GM21515 (cell line): ENCODE measurements at regions not wholly inside any gene's neighbourhood (a gene's known extent, or its start where the extent isn't known, plus 50 kb on each side); places are given as distances from the start of the nearest gene placed in this dataset.

Experiments
- ATAC-seq: cut with Tn5 transposase; IDR thresholded peaks from one replicate; pipeline ENCODE4 v1.9.1; 2021; ENCODE audit not compliant: unreplicated experiment

- ATAC-seq = no peak
These were observed 108.9 kb upstream of the PROK2 start for GRCh38 chr3:71893702-71894479.

DNA sequence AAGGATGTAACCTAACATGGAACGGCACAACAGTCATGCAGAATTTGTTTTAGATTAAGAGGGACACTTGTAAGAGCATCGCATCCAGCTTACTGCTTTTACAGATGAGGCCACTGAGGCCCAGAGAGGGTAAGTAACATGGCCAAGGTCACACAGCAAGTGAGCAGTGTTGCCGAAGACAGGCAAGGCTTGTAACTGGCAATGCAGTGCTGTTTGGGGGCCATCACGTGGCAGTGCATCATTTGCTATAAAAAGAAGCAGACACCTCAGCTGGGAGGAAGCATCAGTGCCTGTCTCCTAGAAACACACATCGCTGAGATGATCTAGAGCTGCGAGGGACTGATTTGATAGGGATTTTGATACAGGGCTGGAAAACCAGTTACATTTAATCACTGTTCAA, 108.2 kb upstream of the PROK2 start:
- ATAC-seq = no peak

DNA sequence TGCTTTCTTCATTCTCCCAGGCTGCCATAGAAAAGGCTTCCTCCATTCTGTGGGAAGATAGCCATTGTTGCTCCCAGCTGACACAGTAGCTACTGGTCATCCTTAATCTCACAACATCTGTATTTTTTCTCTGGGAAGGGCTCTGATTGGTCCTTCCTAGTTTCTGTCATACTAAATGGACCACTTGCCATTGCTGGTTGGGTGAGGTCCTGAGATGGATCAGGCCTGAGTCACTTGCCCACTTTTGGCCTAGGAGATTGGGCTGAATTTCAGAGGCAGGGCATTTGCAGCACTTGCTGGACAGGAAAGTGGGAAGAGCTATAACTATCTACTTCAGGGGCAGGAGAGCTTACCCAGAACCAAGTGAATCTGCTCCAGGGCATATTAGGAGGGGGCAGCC, 106.5 kb upstream of the PROK2 start:
- ATAC-seq = no peak

DNA sequence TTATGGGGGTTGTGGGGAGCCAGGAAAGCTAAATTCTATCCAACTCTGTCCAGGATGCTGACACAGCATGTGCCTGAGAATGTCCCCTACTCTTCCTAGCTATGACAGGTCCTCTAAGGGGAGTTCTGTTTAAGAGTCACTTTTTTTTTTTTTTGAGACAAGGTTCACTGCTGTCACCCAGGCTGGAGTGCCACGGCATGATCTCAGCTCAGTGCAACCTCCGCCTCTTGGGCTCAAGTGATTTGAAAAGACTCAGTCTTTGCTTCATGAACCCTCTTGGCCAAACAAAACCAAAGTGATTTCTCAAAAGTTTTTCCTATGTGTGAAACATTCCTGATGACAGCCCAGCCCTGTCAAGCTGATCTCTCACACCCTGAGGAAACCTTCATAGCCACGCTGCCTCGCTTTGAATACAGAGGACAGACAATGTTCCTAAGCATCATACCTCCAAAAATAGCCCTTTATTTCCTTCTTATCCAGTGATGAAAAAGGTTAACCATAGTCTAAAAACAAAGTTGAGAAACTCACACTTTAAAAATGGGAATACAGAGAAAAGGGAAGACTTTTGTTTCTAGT, 105.5 kb upstream of the PROK2 start:
- ATAC-seq = no peak

DNA sequence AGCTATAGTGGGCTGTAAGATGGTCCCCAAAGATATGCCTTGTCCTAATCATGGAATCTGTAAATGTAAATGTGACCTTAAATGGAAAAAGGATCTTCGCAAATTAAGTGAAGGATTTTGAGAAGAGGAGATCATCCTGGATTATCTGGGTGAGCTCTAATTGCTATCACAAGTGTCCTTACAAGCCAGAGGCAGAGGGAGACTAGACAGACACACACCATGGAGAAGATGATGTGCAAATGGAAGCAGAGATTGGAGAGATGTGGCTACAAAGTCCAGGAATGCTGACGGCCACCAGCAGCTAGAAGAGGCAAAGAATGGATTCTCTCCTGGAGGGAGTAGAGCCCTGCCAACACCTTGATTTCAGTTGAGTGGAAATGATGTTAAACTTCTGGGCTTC, 102.3 kb upstream of the PROK2 start:
- no peak for ATAC-seq

GRCh38 chr3:71885006-71885405, 100.1 kb upstream of the PROK2 start:
- ATAC-seq = no peak

DNA sequence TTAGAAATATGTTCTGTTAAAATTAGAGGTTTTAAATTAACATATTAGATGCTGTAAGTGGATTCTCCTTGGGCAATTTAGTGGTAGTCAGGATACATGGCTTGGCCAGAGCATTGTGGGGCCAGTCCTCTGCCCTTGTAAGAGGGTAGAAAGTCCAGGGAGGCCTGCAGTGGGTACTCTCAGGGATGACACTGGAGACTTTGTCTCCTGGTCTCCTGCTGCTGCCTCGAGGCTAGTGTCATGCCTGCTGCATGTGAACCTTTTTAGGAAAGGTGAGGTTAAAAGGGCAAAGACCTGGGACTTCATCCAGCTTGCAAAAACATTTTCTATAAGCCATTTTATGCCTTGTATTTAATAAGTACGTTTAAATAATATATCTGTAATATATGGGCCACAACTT, 96.8 kb upstream of the PROK2 start:
- no peak for ATAC-seq

- ATAC-seq = no peak
These were observed 96.1 kb upstream of the PROK2 start for GRCh38 chr3:71881041-71881440.

DNA sequence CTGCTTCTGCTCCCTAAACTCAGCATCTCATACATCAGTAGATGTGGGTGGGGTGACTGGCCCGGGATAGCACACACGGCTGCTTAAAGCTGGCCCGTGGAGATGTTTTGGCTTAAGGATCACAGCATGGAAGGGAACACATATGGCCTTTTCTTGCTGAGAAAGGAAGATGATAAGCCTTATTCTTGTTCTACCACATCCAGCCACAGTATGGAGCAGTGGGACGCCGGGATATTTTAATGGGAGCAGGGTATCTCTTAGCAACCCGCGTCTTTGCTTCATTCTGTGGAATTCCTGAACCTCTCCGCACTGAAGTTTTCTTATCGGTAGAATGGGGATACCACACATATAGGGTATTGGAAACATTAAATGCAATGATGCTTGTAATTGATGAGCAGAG, 94.1 kb upstream of the PROK2 start:
- no peak for ATAC-seq

- ATAC-seq = no peak
These were observed 91.5 kb upstream of the PROK2 start for GRCh38 chr3:71876135-71877105.

- ATAC-seq = peak; percentile 95
These were observed 90.6 kb upstream of the PROK2 start for GRCh38 chr3:71875461-71875947.

- no peak for ATAC-seq
These were observed 89.7 kb upstream of the PROK2 start for GRCh38 chr3:71874618-71875017.

DNA sequence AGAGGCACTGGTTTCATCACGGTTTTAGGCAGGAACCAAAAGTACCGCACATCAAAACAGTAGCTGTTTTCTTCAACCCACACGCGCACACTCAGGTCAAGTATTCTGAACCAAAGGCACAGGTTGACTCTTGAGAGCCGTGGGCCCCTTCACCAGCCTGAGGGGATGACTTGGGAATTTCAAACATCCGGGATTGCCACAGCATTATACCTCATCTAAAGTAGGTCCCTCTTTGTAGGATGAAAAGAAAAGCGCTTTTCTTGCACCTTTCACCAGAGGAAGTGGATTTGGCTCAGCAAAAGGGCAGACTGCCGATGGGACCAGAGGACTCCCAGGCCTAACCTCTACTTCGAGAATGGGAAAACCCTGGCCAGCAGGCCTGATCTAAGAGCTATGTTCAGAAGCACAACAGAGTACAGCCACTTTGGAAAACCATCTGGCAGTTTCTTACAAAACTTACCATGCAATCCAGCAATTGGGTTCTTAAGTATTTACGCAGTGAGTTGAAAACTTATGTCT, 88.2 kb upstream of the PROK2 start:
- no peak for ATAC-seq

DNA sequence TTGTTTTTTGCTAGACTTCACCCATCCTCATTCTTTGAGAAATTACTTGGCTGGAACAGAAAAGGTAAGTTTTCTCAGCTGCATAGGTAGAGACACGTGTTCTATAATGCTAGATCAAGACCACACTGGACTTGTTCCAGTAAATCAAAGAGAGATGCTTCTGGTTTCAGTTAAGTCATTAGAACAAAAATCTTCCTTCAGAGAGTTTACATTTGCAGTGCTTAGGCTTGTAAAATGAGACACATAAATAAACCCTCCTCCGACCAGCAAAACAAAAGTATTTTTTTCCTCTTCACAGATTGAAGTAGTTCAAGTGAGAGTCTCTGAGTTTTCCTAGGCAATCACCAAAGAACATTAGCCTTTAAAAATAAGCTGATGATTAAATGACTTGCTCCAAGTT, 87.3 kb upstream of the PROK2 start:
- ATAC-seq = no peak

GRCh38 chr3:71870966-71871512, 86.1 kb upstream of the PROK2 start:
- no peak for ATAC-seq

- no peak for ATAC-seq
These were observed 83.9 kb upstream of the PROK2 start for GRCh38 chr3:71868876-71869275.

- ATAC-seq = no peak
These were observed 80.8 kb upstream of the PROK2 start for GRCh38 chr3:71865727-71866126.

DNA sequence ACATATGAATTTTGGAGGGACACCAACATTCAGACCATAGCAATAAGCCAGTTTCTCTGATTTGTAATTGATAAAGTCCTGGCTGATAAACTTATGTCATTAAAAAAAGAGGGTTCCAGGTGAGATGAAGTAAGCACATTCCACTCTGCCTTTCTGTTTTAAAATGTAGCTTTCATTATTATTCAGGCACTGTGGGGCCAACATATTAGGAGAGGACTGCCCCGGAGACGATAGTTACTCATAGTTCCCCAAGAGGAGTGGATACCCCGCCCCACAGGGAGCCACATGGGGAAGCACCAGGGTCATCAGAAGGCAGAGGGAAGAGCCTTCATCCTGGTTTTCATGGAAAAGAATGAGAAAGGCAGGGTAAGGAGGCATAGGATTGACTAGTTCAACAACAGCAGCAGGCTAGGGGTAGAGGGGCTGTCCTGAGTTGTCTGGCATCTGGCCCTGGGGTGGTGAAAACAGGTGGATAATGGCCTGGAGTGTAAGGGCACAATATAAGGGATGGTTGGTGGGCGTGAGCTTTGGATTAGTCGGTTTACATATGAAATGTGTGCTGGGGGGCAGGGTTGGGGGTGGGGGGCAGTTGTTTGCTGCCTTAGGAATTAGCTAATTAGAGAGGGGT, 78.7 kb upstream of the PROK2 start:
- no peak for ATAC-seq

DNA sequence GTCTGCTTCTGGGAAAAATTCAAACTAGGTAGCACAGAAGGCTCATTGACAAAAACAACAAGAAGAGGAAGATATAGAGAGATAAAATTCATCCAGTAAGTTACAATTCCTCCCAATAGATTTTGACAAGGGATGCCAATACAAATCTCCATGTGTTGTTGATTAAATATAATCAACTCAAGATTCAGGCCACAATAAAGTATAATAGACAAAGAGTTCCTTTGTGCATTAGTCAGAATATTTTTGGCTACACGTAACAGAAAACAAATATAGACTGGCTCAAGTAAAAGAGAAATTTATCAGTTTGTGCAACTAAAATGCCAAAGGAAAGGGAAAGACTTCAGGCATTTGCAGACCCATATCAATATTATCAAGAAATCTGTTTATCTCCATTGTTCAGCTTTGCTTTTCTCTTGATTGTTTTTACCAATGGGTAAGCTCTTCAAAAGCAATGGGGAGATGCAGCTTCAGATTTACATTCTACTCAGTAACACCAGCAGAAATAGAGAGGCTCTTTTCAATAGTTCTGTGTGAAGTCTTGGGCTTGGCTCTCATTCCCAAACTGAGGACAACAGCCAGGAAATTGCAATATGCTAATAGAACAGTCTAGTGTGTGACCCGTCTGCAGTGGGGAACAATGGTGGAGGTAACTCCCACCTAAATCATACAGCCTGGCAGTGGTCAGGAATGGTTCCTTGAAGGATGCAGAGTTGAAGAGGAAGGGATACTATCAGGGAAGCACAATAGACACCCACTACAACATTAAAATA, 77.6 kb upstream of the PROK2 start:
- ATAC-seq = no peak

DNA sequence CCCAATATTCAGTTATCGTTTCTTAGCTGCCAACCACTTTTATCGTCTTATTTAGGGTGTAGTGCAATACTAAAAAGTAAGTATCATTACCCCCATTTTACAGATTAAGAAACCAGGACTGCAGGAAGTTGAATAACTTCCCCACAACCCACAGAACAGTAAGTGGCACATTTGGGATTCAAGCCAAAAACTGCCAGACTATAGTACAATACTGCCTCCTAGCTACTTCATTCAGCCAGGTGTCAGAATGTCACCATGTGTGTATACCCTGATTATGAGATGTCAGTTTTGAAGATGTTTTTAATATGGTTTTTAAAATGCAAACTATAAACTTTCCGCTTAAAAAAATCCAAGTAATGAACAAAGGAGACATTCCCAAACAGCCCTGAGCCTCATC, 74.2 kb upstream of the PROK2 start:
- no peak for ATAC-seq
